GM12872 (cell line): ENCODE measurements at regions not wholly inside any gene's neighbourhood (a gene's known extent, or its start where the extent isn't known, plus 50 kb on each side); places are given as distances from the start of the nearest gene placed in this dataset.

Source experiments
- CTCF ChIP-seq: IDR thresholded peaks from 3 replicates; pipeline ENCODE4 v1.5.1; 2011; ENCODE audit warnings: low read depth, mild to moderate bottlenecking, low read length, moderate library complexity; ENCODE audit not compliant: insufficient read depth

GRCh38 chr9:82052081-82052480 is 63.5 kb downstream of the SPATA31D1 start:
- no peak for TF ChIP-seq CTCF

GRCh38 chr9:82054264-82055015 is 65.9 kb downstream of the SPATA31D1 start:
- TF ChIP-seq CTCF = no peak

GRCh38 chr9:82057805-82058204 is 69.2 kb downstream of the SPATA31D1 start:
- TF ChIP-seq CTCF = no peak

GRCh38 chr9:82062245-82062644 is 73.7 kb downstream of the SPATA31D1 start:
- TF ChIP-seq CTCF = no peak

GRCh38 chr9:82073551-82074543 is 85.3 kb downstream of the SPATA31D1 start:
- TF ChIP-seq CTCF = no peak

- TF ChIP-seq CTCF = no peak
Observed at GRCh38 chr9:82080265-82080664, 91.7 kb downstream of the SPATA31D1 start.

- TF ChIP-seq CTCF = no peak
Observed at GRCh38 chr9:82081496-82081895, 92.9 kb downstream of the SPATA31D1 start.
